KBM-7 (cell line): ENCODE measurements at regions not wholly inside any gene's neighbourhood (a gene's known extent, or its start where the extent isn't known, plus 50 kb on each side); places are given as distances from the start of the nearest gene placed in this dataset.

Experiments
- DNase-seq: peaks from one replicate; pipeline ENCODE4 v3.0.0-alpha.2; 2015
- in situ Hi-C: fragments of 300-500 bp; cut with MboI; formaldehyde crosslinking; loops from 2 replicates; pipeline ENCODE4 v1.14.3; 2020; ENCODE audit warnings: low sequenced_read_pairs, low pct_unique_long_range_greater_than_20kb, mixed read lengths

- in situ Hi-C loops: no loop called here
- no peak for DNase-seq
These were observed 517.3 kb downstream of the BRD1 start for GRCh38 chr22:49310354-49310753.

GRCh38 chr22:49308300-49308699, 519.4 kb downstream of the BRD1 start:
- in situ Hi-C loops: no loop called here
- no peak for DNase-seq

GRCh38 chr22:49307870-49308269, 519.8 kb downstream of the BRD1 start:
- in situ Hi-C loops: no loop called here
- DNase-seq: no peak

- in situ Hi-C loops: no loop called here
- no peak for DNase-seq
These were observed 520.2 kb downstream of the BRD1 start for GRCh38 chr22:49307481-49307830.

- no peak for DNase-seq
- in situ Hi-C loops: no loop called here
These were observed 520.8 kb downstream of the BRD1 start for GRCh38 chr22:49306632-49307480.

GRCh38 chr22:49305966-49306631, 521.6 kb downstream of the BRD1 start:
- no peak for DNase-seq
- in situ Hi-C loops: no loop called here

GRCh38 chr22:49305214-49305965, 522.3 kb downstream of the BRD1 start:
- in situ Hi-C loops: no loop called here
- peak; percentile 61 for DNase-seq

- DNase-seq: no peak
- in situ Hi-C loops: no loop called here
These were observed 523.8 kb downstream of the BRD1 start for GRCh38 chr22:49303781-49304461.

- in situ Hi-C loops: no loop called here
- DNase-seq: no peak
These were observed 524.5 kb downstream of the BRD1 start for GRCh38 chr22:49303061-49303735.

GRCh38 chr22:49302530-49302929, 525.1 kb downstream of the BRD1 start:
- DNase-seq: no peak
- in situ Hi-C loops: no loop called here

- no peak for DNase-seq
- in situ Hi-C loops: no loop called here
These were observed 525.6 kb downstream of the BRD1 start for GRCh38 chr22:49302150-49302460.

GRCh38 chr22:49301398-49302149, 526.1 kb downstream of the BRD1 start:
- DNase-seq: no peak
- in situ Hi-C loops: no loop called here

- DNase-seq: no peak
- in situ Hi-C loops: no loop called here
These were observed 526.7 kb downstream of the BRD1 start for GRCh38 chr22:49300951-49301397.

GRCh38 chr22:49300241-49300640, 527.4 kb downstream of the BRD1 start:
- no peak for DNase-seq
- in situ Hi-C loops: no loop called here

GRCh38 chr22:49299821-49300231, 527.8 kb downstream of the BRD1 start:
- DNase-seq: no peak
- in situ Hi-C loops: no loop called here

GRCh38 chr22:49298834-49299750, 528.6 kb downstream of the BRD1 start:
- DNase-seq: no peak
- in situ Hi-C loops: no loop called here

- DNase-seq: no peak
- in situ Hi-C loops: no loop called here
These were observed 529.6 kb downstream of the BRD1 start for GRCh38 chr22:49297871-49298721.
